SJSA1 (cell line): ENCODE measurements at regions not wholly inside any gene's neighbourhood (a gene's known extent, or its start where the extent isn't known, plus 50 kb on each side); places are given as distances from the start of the nearest gene placed in this dataset.

ENCODE experiments used
- DNase-seq, 2 experiments: peaks; one replicate each; pipeline ENCODE4 v3.0.0-alpha.2; 2015 to 2020; ENCODE audit warnings: low spot score in 2 of 2, low read depth in 1 of 2
- H3K27ac ChIP-seq: fragments of 250-450 bp; sonication (Bioruptor Pico); 2 replicates; pipeline ENCODE4 v1.5.1; 2020; ENCODE audit warnings: mild to moderate bottlenecking, moderate library complexity
- H3K27me3 ChIP-seq: fragments of 250-450 bp; sonication (Bioruptor Pico); replicated peaks from 2 replicates; pipeline ENCODE4 v1.5.1; 2020; ENCODE audit warnings: mild to moderate bottlenecking, moderate library complexity
- H3K36me3 ChIP-seq: fragments of 250-450 bp; sonication (Bioruptor Pico); 2 replicates; pipeline ENCODE4 v1.5.1; 2020; ENCODE audit warnings: mild to moderate bottlenecking
- H3K4me1 ChIP-seq: fragments of 250-450 bp; sonication (Bioruptor Pico); replicated peaks from 2 replicates; pipeline ENCODE4 v1.6.1; 2021; ENCODE audit warnings: mild to moderate bottlenecking
- H3K4me3 ChIP-seq: fragments of 250-450 bp; sonication (Bioruptor Pico); 2 replicates; pipeline ENCODE4 v1.5.1; 2020; ENCODE audit warnings: mild to moderate bottlenecking
- H3K9me3 ChIP-seq: fragments of 250-450 bp; sonication (Bioruptor Pico); replicated peaks from 2 replicates; pipeline ENCODE4 v1.5.1; 2020; ENCODE audit warnings: mild to moderate bottlenecking

- Histone ChIP-seq H3K4me1 (peaks cover 7% of the 10 kb centered on the region; the same call in 1 of the 2 replicates), H3K9me3 (0 out of 2 replicates have a peak, but pooled peaks cover 2% of the 10 kb centered on the region), H3K4me3 (no peak overlapping the region), H3K27ac (no peak overlapping the region), H3K36me3 (no peaks in the 10 kb centered on the region), H3K27me3 (no peaks in the 10 kb centered on the region)
- no peak for DNase-seq
These were observed 407.6 kb upstream of the HS6ST1 start for GRCh38 chr2:128726236-128726635.

DNA sequence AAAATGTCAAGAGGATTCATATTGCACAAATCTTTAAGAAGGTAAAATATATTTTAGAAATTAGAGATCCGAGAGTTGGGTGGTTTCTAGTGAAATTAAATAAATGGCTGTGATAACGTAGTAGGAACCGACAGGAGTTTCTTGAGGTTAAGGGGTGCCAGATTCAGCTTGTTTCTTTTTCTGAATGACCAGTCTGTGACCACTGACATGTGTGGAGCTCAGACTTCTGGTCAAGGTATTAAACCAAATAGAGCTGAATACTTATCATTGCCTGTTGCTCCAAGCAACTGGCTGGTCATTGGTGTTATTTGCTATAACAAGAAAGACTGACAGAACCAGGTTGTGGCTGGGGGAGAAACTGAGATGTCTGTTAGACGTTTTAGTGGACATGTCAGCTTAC, 408.2 kb upstream of the HS6ST1 start:
- Histone ChIP-seq H3K27ac (no peak overlapping the region), H3K9me3 (0 out of 2 replicates have a peak, but pooled peaks cover 2% of the 10 kb centered on the region), H3K36me3 (no peaks in the 10 kb centered on the region), H3K4me3 (no peak overlapping the region), H3K4me1 (peaks cover 7% of the 10 kb centered on the region; the same call in 1 of the 2 replicates), H3K27me3 (no peaks in the 10 kb centered on the region)
- DNase-seq, result no peak

- 0 out of 2 replicates have a peak, but pooled peaks cover 2% of the 10 kb centered on the region for H3K9me3 ChIP-seq
- H3K36me3 ChIP-seq, result no peaks in the 10 kb centered on the region
- H3K4me1 ChIP-seq, result peaks cover 7% of the 10 kb centered on the region; the same call in 1 of the 2 replicates
- no peak overlapping the region for H3K27ac ChIP-seq
- H3K4me3 ChIP-seq, result no peak overlapping the region
- H3K27me3 ChIP-seq, result no peaks in the 10 kb centered on the region
- DNase-seq, result no peak
These were observed 408.7 kb upstream of the HS6ST1 start for GRCh38 chr2:128727404-128727803.

DNA sequence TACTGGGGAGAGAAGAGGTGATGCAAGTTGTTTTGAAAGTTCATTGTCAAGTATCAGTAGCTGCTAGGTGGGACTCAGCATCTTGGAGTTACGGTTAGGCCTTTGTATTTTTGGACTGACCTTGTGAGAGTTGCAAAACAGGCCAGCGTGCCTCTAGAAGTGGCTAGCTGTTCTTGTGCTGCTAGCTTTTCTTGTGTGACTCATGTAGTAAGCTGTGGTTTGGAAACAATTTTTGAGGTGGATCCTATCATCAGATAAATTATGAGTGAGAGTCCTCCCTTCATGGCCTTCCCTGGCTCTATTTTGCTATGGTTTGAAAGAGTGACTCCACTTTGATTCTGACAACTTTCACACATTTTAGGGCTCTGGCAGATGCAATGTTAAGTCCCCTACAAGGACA, 409.2 kb upstream of the HS6ST1 start:
- 0 out of 2 replicates have a peak, but pooled peaks cover 2% of the 10 kb centered on the region for H3K9me3 ChIP-seq
- H3K4me1 ChIP-seq, result peaks cover 7% of the 10 kb centered on the region; the same call in 1 of the 2 replicates
- peak in 1 of 2 experiments; percentile 24 for DNase-seq
- H3K27me3 ChIP-seq, result no peaks in the 10 kb centered on the region
- H3K27ac ChIP-seq, result no peak overlapping the region
- H3K4me3 ChIP-seq, result no peak overlapping the region
- H3K36me3 ChIP-seq, result no peaks in the 10 kb centered on the region

- peaks cover 7% of the 10 kb centered on the region; the same call in 1 of the 2 replicates for H3K4me1 ChIP-seq
- H3K36me3 ChIP-seq, result no peaks in the 10 kb centered on the region
- no peak overlapping the region for H3K27ac ChIP-seq
- no peak overlapping the region for H3K4me3 ChIP-seq
- DNase-seq, result no peak
- 0 out of 2 replicates have a peak, but pooled peaks cover 2% of the 10 kb centered on the region for H3K9me3 ChIP-seq
- no peaks in the 10 kb centered on the region for H3K27me3 ChIP-seq
These were observed 410.4 kb upstream of the HS6ST1 start for GRCh38 chr2:128729051-128729450.

- H3K4me3 ChIP-seq, result no peak overlapping the region
- no peak for DNase-seq
- no peaks in the 10 kb centered on the region for H3K27me3 ChIP-seq
These were observed 413.5 kb upstream of the HS6ST1 start for GRCh38 chr2:128731994-128732650.

GRCh38 chr2:128732976-128733431, 414.3 kb upstream of the HS6ST1 start:
- Histone ChIP-seq H3K36me3 (no peaks in the 10 kb centered on the region), H3K27ac (no peak overlapping the region), H3K4me1 (peaks cover 10% of the 10 kb centered on the region; the same call in 1 of the 2 replicates), H3K27me3 (no peaks in the 10 kb centered on the region), H3K4me3 (no peak overlapping the region), H3K9me3 (0 out of 2 replicates have a peak, but pooled peaks cover 2% of the 10 kb centered on the region)
- DNase-seq, result no peak

More at GRCh38 chr2:128731994-128732650, 413.5 kb upstream of the HS6ST1 start:
- 0 out of 2 replicates have a peak, but pooled peaks cover 2% of the 10 kb centered on the region for H3K9me3 ChIP-seq
- no peaks in the 10 kb centered on the region for H3K36me3 ChIP-seq
- peaks cover 15% of the 10 kb centered on the region; the same call in 1 of the 2 replicates for H3K4me1 ChIP-seq
- no peak overlapping the region for H3K27ac ChIP-seq

DNA sequence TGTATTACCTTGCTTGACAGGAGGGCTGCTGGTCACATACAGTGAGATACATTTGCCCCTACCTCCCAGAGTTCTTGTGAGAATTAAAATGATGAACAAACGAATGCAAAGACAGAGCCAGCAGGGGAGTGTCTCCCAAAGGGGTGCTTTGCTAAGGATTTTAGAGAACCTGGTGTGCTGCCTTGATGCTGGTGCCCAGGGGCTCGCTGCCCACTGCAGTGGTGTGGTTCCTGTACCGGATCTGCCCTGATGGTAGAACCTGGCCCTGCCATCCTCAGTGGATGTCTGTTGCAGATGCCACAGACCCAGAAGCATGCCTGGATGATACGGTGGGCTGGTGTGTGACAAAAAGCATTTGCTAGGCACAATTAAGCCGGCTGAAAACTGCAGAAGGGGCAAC, 414.8 kb upstream of the HS6ST1 start:
- no peak overlapping the region for H3K27ac ChIP-seq
- H3K27me3 ChIP-seq, result no peaks in the 10 kb centered on the region
- DNase-seq, result no peak
- H3K36me3 ChIP-seq, result no peaks in the 10 kb centered on the region
- H3K4me1 ChIP-seq, result peaks cover 8% of the 10 kb centered on the region; the same call in 1 of the 2 replicates
- H3K4me3 ChIP-seq, result no peak overlapping the region
- H3K9me3 ChIP-seq, result 0 out of 2 replicates have a peak, but pooled peaks cover 2% of the 10 kb centered on the region

DNA sequence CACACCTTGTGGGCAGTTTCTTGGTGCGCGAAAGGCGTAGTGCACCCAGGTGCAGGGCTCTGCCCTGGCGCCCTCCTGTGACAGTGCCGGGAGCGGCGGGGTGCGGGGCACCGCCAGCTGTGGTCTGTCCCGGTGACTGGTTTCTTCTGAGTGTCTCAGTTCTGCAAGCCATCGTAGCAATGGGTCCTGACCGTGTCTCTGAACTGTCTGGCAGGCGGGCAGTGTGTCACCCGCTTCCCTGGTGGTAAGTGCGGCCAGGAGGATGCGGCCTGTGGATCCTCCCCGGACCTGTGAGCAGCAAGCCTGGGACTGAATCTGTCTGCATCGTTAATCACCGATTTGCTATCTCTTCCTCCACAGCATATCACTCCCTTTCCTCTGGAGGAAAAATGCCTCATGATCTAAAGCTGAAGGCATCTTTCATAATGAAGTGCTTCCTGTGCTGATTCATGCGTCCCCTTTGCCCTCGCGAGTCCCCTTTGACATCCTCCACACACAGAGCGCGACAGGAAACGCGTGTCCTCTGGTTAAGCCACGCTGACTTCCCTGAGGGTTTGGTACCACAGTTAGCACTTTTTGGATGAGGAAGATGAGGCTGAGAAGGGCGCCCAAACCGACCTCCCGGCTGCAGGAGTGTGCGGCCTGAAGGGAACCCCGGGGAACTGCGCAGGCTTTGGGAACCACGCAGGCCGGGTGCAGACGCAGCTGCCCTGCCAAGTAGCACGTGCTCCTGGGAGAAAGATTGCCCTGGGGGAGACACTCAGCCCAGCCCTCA, 416.0 kb upstream of the HS6ST1 start:
- H3K36me3 ChIP-seq, result no peaks in the 10 kb centered on the region
- H3K27ac ChIP-seq, result no peak overlapping the region
- H3K27me3 ChIP-seq, result no peaks in the 10 kb centered on the region
- DNase-seq, result no peak
- peaks cover 8% of the 10 kb centered on the region; the same call in 1 of the 2 replicates for H3K4me1 ChIP-seq
- H3K4me3 ChIP-seq, result no peak overlapping the region
- 0 out of 2 replicates have a peak, but pooled peaks cover 2% of the 10 kb centered on the region for H3K9me3 ChIP-seq

GRCh38 chr2:128735296-128735960, 416.8 kb upstream of the HS6ST1 start:
- Histone ChIP-seq H3K4me3 (no peak overlapping the region), H3K9me3 (no peaks in the 10 kb centered on the region), H3K4me1 (peaks cover 8% of the 10 kb centered on the region; the same call in 1 of the 2 replicates), H3K27ac (no peak overlapping the region), H3K36me3 (no peaks in the 10 kb centered on the region), H3K27me3 (no peaks in the 10 kb centered on the region)
- DNase-seq, result no peak

- DNase-seq, result no peak
- no peak overlapping the region for H3K4me3 ChIP-seq
- no peaks in the 10 kb centered on the region for H3K9me3 ChIP-seq
- H3K4me1 ChIP-seq, result peaks cover 8% of the 10 kb centered on the region; the same call in 1 of the 2 replicates
- H3K36me3 ChIP-seq, result no peaks in the 10 kb centered on the region
- no peaks in the 10 kb centered on the region for H3K27me3 ChIP-seq
- H3K27ac ChIP-seq, result no peak overlapping the region
These were observed 417.5 kb upstream of the HS6ST1 start for GRCh38 chr2:128736046-128736688.

GRCh38 chr2:128736689-128737545, 418.2 kb upstream of the HS6ST1 start:
- Histone ChIP-seq H3K27me3 (no peaks in the 10 kb centered on the region), H3K9me3 (no peaks in the 10 kb centered on the region), H3K4me1 (peaks cover 8% of the 10 kb centered on the region; the same call in 1 of the 2 replicates), H3K4me3 (no peak overlapping the region), H3K27ac (no peak overlapping the region), H3K36me3 (no peaks in the 10 kb centered on the region)
- DNase-seq, result peak; percentile 70 to 79
